ENCODE measurements at regions not wholly inside any gene's neighbourhood (a gene's known extent, or its start where the extent isn't known, plus 50 kb on each side); places are given as distances from the start of the nearest gene placed in this dataset.

- no peak for DNase-seq (ENCODE audit: low read depth)
- H3K4me3 ChIP-seq (ENCODE audit: low read depth, low read length): no peak overlapping the region
- TF ChIP-seq CTCF (IDR thresholded peaks at IDR 0.05; ENCODE audit: control insufficient read depth, extremely low read depth, insufficient read depth): no peak
Observed at GRCh38 chr4:28469387-28469786, 1608.7 kb downstream of the STIM2 start.

- TF ChIP-seq CTCF (IDR thresholded peaks at IDR 0.05; ENCODE audit: control insufficient read depth, extremely low read depth, insufficient read depth): no peak
- no peak for DNase-seq (ENCODE audit: low read depth)
- H3K4me3 ChIP-seq (ENCODE audit: low read depth, low read length): no peak overlapping the region
Observed at GRCh38 chr4:28469886-28470285, 1609.2 kb downstream of the STIM2 start.

- TF ChIP-seq CTCF (IDR thresholded peaks at IDR 0.05; ENCODE audit: control insufficient read depth, extremely low read depth, insufficient read depth): no peak
- no peak overlapping the region for H3K4me3 ChIP-seq (ENCODE audit: low read depth, low read length)
- DNase-seq (ENCODE audit: low read depth): no peak
Observed at GRCh38 chr4:28475381-28475780, 1614.7 kb downstream of the STIM2 start.

GRCh38 chr4:28479666-28480065, 1619.0 kb downstream of the STIM2 start:
- TF ChIP-seq CTCF (IDR thresholded peaks at IDR 0.05; ENCODE audit: control insufficient read depth, extremely low read depth, insufficient read depth): no peak
- DNase-seq (ENCODE audit: low read depth): no peak
- H3K4me3 ChIP-seq (ENCODE audit: low read depth, low read length): no peak overlapping the region

GRCh38 chr4:28481565-28481964, 1620.9 kb downstream of the STIM2 start:
- peak; percentile 91 for DNase-seq (ENCODE audit: low read depth)

GRCh38 chr4:28482580-28483270, 1622.1 kb downstream of the STIM2 start:
- no peak overlapping the region for H3K4me3 ChIP-seq (ENCODE audit: low read depth, low read length)
- no peak for DNase-seq (ENCODE audit: low read depth)
- no peak for TF ChIP-seq CTCF (IDR thresholded peaks at IDR 0.05; ENCODE audit: control insufficient read depth, extremely low read depth, insufficient read depth)

More at GRCh38 chr4:28481565-28481964, 1620.9 kb downstream of the STIM2 start:
- no peak overlapping the region for H3K4me3 ChIP-seq (ENCODE audit: low read depth, low read length)
- no peak for TF ChIP-seq CTCF (IDR thresholded peaks at IDR 0.05; ENCODE audit: control insufficient read depth, extremely low read depth, insufficient read depth)

- H3K4me3 ChIP-seq (ENCODE audit: low read depth, low read length): no peak overlapping the region
- TF ChIP-seq CTCF (IDR thresholded peaks at IDR 0.05; ENCODE audit: control insufficient read depth, extremely low read depth, insufficient read depth): no peak
- DNase-seq (ENCODE audit: low read depth): no peak
Observed at GRCh38 chr4:28488021-28488420, 1627.4 kb downstream of the STIM2 start.

Data from LNCaP clone FGC (cell line).